HepG2 (cell line): ENCODE measurements at regions not wholly inside any gene's neighbourhood (a gene's known extent, or its start where the extent isn't known, plus 50 kb on each side); places are given as distances from the start of the nearest gene placed in this dataset.
A peak's percentile ranks its signal among the peaks of the same experiment; 100 is the strongest.

ENCODE experiments used
- ATAC-seq: fragments of 200-7000 bp; cut with Tn5 transposase; 3 replicates; pipeline ENCODE4 v1.9.1; 2020; ENCODE audit warnings: mild to moderate bottlenecking, moderate library complexity
- BruUV-seq: library from RNA; stranded (reverse); fragments of 400-500 nt; replicated peaks from 2 replicates; lab custom pipeline; 2021; lab: Mats Ljungman, UMichigan
- CTCF ChIA-PET: fragments of 300-600 bp; formaldehyde crosslinking; extraction: SDS; loops from one replicate; lab custom pipeline; 2021; ENCODE audit warnings: low total read pairs, inconsistent platforms, low intra/inter-chr PET ratio; lab: Yijun Ruan, JAX
- POLR2A ChIA-PET: fragments of 350-600 bp; sonication (Branson Sonifier 250); formaldehyde crosslinking; loops from one replicate; lab custom pipeline; 2020; ENCODE audit warnings: antibody characterized with exemption, inconsistent platforms; lab: Yijun Ruan, JAX
- DNase-seq: peaks from one replicate; pipeline ENCODE4 v3.0.0-alpha.2; 2015; ENCODE audit warnings: low spot score
- FAIRE-seq: peaks from 3 replicates; lab custom pipeline; 2011; peaks lifted over from hg19 to GRCh38; lab: Jason Lieb, UNC
- H2AFZ ChIP-seq: one replicate; pipeline ENCODE4 v1.6.1; 2011; ENCODE audit warnings: low read length, inconsistent platforms
- H3K27ac ChIP-seq: fragments of 300-600 bp; 3 replicates; pipeline ENCODE4 v1.8.0; 2011; ENCODE audit warnings: mixed run types, mild to moderate bottlenecking, mixed read lengths, low read length, inconsistent platforms; ENCODE audit not compliant: insufficient read depth; ENCODE audit errors: extremely low read length
- H3K27me3 ChIP-seq, 2 experiments: fragments of 200-600 bp in 1 of 2; 2 replicates in 1 of 2; 3 replicates in 1 of 2; pipeline versions ENCODE4 v1.6.0 to v1.8.0; 2011; ENCODE audit warnings: low read length in 2 of 2, mild to moderate bottlenecking in 2 of 2, moderate library complexity in 2 of 2, inconsistent platforms in 1 of 2; ENCODE audit not compliant: insufficient read depth in 2 of 2, control insufficient read depth in 1 of 2
- H3K36me3 ChIP-seq, 2 experiments: fragments of 200-600 bp in 1 of 2; replicated peaks in 1 of 2; 2 replicates in 1 of 2; 3 replicates in 1 of 2; pipeline versions ENCODE4 v1.5.1 to v1.8.0; 2011; ENCODE audit warnings: low read length in 2 of 2, inconsistent platforms in 1 of 2; ENCODE audit not compliant: insufficient read depth in 2 of 2, control insufficient read depth in 1 of 2
- H3K4me1 ChIP-seq: 2 replicates; pipeline ENCODE4 v1.5.1; 2012; ENCODE audit warnings: low read length, inconsistent platforms; ENCODE audit not compliant: insufficient read depth
- H3K4me2 ChIP-seq: 2 replicates; pipeline ENCODE4 v1.6.0; 2011; ENCODE audit warnings: low read depth, low read length, inconsistent platforms
- H3K4me3 ChIP-seq, 3 experiments: fragments of 200-600 bp in 1 of 3; sonication (generic), shearing (Covaris generic) in 1 of 3; replicated peaks in 1 of 3; 2 replicates each; pipeline ENCODE4 v1.5.1; 2011 to 2016; ENCODE audit warnings: low read length in 3 of 3, inconsistent platforms in 2 of 3, low read depth in 2 of 3, mild to moderate bottlenecking in 2 of 3, control low read depth in 1 of 3, mixed read lengths in 1 of 3; ENCODE audit not compliant: insufficient read depth in 1 of 3
- H3K79me2 ChIP-seq: one replicate; pipeline ENCODE4 v1.6.1; 2011; ENCODE audit warnings: low read length, inconsistent platforms; ENCODE audit not compliant: insufficient read depth
- H3K9ac ChIP-seq: 2 replicates; pipeline ENCODE4 v1.6.0; 2011; ENCODE audit warnings: mild to moderate bottlenecking, low read depth, low read length, inconsistent platforms; ENCODE audit not compliant: insufficient read depth
- H3K9me3 ChIP-seq: 2 replicates; pipeline ENCODE4 v1.5.1; 2012; ENCODE audit warnings: mild to moderate bottlenecking, low read length
- H4K20me1 ChIP-seq: 2 replicates; pipeline ENCODE4 v1.6.0; 2011; ENCODE audit warnings: inconsistent platforms, mild to moderate bottlenecking, low read length, moderate library complexity; ENCODE audit not compliant: insufficient read depth
- ELF3 ChIP-seq: IDR thresholded peaks from 2 replicates; pipeline ENCODE4 v1.6.1; 2016; ENCODE audit warnings: missing genetic modification reagents, missing compliant biosample characterization
- HDAC6 ChIP-seq: fragments of 200-600 bp; sonication (generic); IDR thresholded peaks from 2 replicates; pipeline ENCODE4 v1.7.0; 2017; ENCODE audit warnings: mild to moderate bottlenecking, antibody characterized with exemption, low read length, low read depth
- HNRNPK ChIP-seq: fragments of 200-400 bp; formaldehyde crosslinking; IDR thresholded peaks from 2 replicates; pipeline ENCODE4 v1.6.1; 2018; ENCODE audit warnings: low read length, low read depth, moderate library complexity, mild to moderate bottlenecking; ENCODE audit not compliant: poor library complexity, severe bottlenecking
- MED8 ChIP-seq: sonication (generic); formaldehyde crosslinking; IDR thresholded peaks from 2 replicates; pipeline ENCODE4 v1.8.1; 2023; ENCODE audit warnings: mild to moderate bottlenecking, missing genetic modification reagents; ENCODE audit not compliant: insufficient replicate concordance
- PCBP1 ChIP-seq: fragments of 200-400 bp; formaldehyde crosslinking; IDR thresholded peaks from 2 replicates; pipeline ENCODE4 v1.6.1; 2017; ENCODE audit warnings: mild to moderate bottlenecking, low read depth, low read length, borderline replicate concordance
- SMARCC2 ChIP-seq: fragments of 450-650 bp; IDR thresholded peaks from 2 replicates; pipeline ENCODE4 v1.6.1; 2017; ENCODE audit warnings: antibody characterized with exemption, mild to moderate bottlenecking
- ZBED4 ChIP-seq: sonication (generic); formaldehyde crosslinking; IDR thresholded peaks from 2 replicates; pipeline ENCODE4 v1.4.0; 2020; ENCODE audit warnings: missing genetic modification reagents, borderline replicate concordance
- ZNF281 ChIP-seq: sonication (generic); formaldehyde crosslinking; IDR thresholded peaks from 2 replicates; pipeline ENCODE4 v1.4.0; 2020; ENCODE audit warnings: missing genetic modification reagents, borderline replicate concordance
- ZNF670 ChIP-seq: sonication (generic); formaldehyde crosslinking; IDR thresholded peaks from 2 replicates; pipeline ENCODE4 v1.8.0; 2022; ENCODE audit warnings: mild to moderate bottlenecking, missing genetic modification reagents, borderline replicate concordance
- ZNF75D ChIP-seq: sonication (generic); formaldehyde crosslinking; IDR thresholded peaks from 2 replicates; pipeline ENCODE4 v1.8.1; 2023; ENCODE audit warnings: missing genetic modification reagents, mild to moderate bottlenecking, borderline replicate concordance
- WGBS: methylation state at CpG from one replicate; pipeline ENCODE4 v1.1.6; 2017; ENCODE audit warnings: low lambda C conversion rate; 5-methylcytosine and 5-hydroxymethylcytosine counted together
- in situ Hi-C: cut with HindIII; loops from 2 replicates; pipeline ENCODE4 v1.10.0; 2017; ENCODE audit warnings: low pct_unique_long_range_greater_than_20kb; ENCODE audit not compliant: extremely low pct_ligation_motif_present
- intact Hi-C: fragments of 100-400 bp; cut with micrococcal nuclease; formaldehyde crosslinking; loops from one replicate; pipeline ENCODE4 v1.10.0; 2022; ENCODE audit not compliant: unreplicated experiment

GRCh38 chr6:50635429-50635828 is 77.9 kb upstream of the TFAP2D start:
- DNase-seq = no peak
- no peak for FAIRE-seq
- no peaks in the 10 kb centered on the region for H3K27me3 ChIP-seq
- H3K4me3 ChIP-seq = no peak overlapping the region
- H4K20me1 ChIP-seq = no peaks in the 10 kb centered on the region
- no peaks in the 10 kb centered on the region for H3K9me3 ChIP-seq
- no peak overlapping the region for H3K27ac ChIP-seq
- no peak overlapping the region for H3K4me2 ChIP-seq
- no peaks in the 10 kb centered on the region for H3K79me2 ChIP-seq
- H3K9ac ChIP-seq = no peak overlapping the region
- TF ChIP-seq ELF3 = no peak
- 0 out of 2 replicates have a peak, but pooled peaks have one; percentile 55 for TF ChIP-seq PCBP1
- no peak for TF ChIP-seq ZNF281 (CRISPR knock-in tag)
- TF ChIP-seq SMARCC2 = no peak
- TF ChIP-seq HNRNPK = peak; percentile 100
- POLR2A ChIA-PET = no interaction called here
- H3K36me3 ChIP-seq = no peaks in the 10 kb centered on the region
- no peak overlapping the region for H2AFZ ChIP-seq
- intact Hi-C loops (no loop called here), in situ Hi-C loops (no loop called here)
- ATAC-seq = no peak
- no peaks in the 10 kb centered on the region for H3K4me1 ChIP-seq
- CTCF ChIA-PET = no interaction called here
- no TSS peak for BruUV-seq

- Histone ChIP-seq H3K27me3 (no peaks in the 10 kb centered on the region), H3K36me3 (no peaks in the 10 kb centered on the region), H3K79me2 (no peaks in the 10 kb centered on the region), H3K4me3 (no peak overlapping the region), H4K20me1 (no peaks in the 10 kb centered on the region), H3K4me1 (no peaks in the 10 kb centered on the region), H3K4me2 (no peak overlapping the region), H3K27ac (no peak overlapping the region), H3K9ac (no peak overlapping the region), H3K9me3 (no peaks in the 10 kb centered on the region), H2AFZ (no peak overlapping the region)
- DNase-seq (no peak), ATAC-seq (no peak), FAIRE-seq (no peak)
- BruUV-seq = no TSS peak
- ChIA-PET CTCF (no interaction called here), POLR2A (no interaction called here)
- intact Hi-C loops (no loop called here), in situ Hi-C loops (no loop called here)
- WGBS = 0% methylated on average over 4 of the region's 4 CpGs
- TF ChIP-seq ZNF75D (no peak), HDAC6 (no peak), ZBED4 (CRISPR knock-in tag) (no peak), ZNF670 (CRISPR knock-in tag) (no peak), MED8 (no peak)
Measured at GRCh38 chr6:50637267-50637666, 76.1 kb upstream of the TFAP2D start.
